SU-DHL-6 (cell line): ENCODE measurements at regions not wholly inside any gene's neighbourhood (a gene's known extent, or its start where the extent isn't known, plus 50 kb on each side); places are given as distances from the start of the nearest gene placed in this dataset.

Experiments used
- H2AFZ ChIP-seq: fragments of 200-600 bp; sonication (generic); 2 replicates; pipeline ENCODE4 v1.6.1; 2014; ENCODE audit warnings: low read depth, mild to moderate bottlenecking, moderate library complexity, mixed read lengths, antibody characterized with exemption, low read length; ENCODE audit not compliant: severe bottlenecking
- H3F3A ChIP-seq: fragments of 200-600 bp; shearing (Covaris generic); 2 replicates; pipeline ENCODE4 v1.6.0; 2016; ENCODE audit warnings: antibody characterized with exemption, mild to moderate bottlenecking; ENCODE audit not compliant: insufficient read depth
- H3K27ac ChIP-seq: fragments of 200-600 bp; sonication (generic); 2 replicates; pipeline ENCODE4 v1.5.1; 2016; ENCODE audit warnings: low read depth, mild to moderate bottlenecking, low read length, moderate library complexity, mixed read lengths
- H3K27me3 ChIP-seq: fragments of 200-600 bp; sonication (generic), shearing (Covaris generic); 2 replicates; pipeline ENCODE4 v1.6.0; 2014; ENCODE audit warnings: mild to moderate bottlenecking, low read length
- H3K36me3 ChIP-seq: fragments of 200-600 bp; sonication (generic); 2 replicates; pipeline ENCODE4 v1.6.1; 2014; ENCODE audit warnings: mild to moderate bottlenecking, low read length, mixed read lengths
- H3K4me2 ChIP-seq: fragments of 300-600, 200-600 bp; shearing (Covaris generic), sonication (generic); 2 replicates; pipeline ENCODE4 v1.6.0; 2014; ENCODE audit warnings: low read length, low read depth, mild to moderate bottlenecking; ENCODE audit not compliant: poor library complexity, severe bottlenecking
- H3K4me3 ChIP-seq: fragments of 200-600 bp; sonication (generic); 2 replicates; pipeline ENCODE4 v1.5.1; 2014; ENCODE audit warnings: antibody characterized with exemption, low read length, mild to moderate bottlenecking, mixed read lengths; ENCODE audit not compliant: insufficient read depth, poor library complexity, severe bottlenecking
- H3K79me2 ChIP-seq: fragments of 200-600 bp; sonication (generic); 2 replicates; pipeline ENCODE4 v1.6.1; 2014; ENCODE audit warnings: mild to moderate bottlenecking, low read length, moderate library complexity; ENCODE audit not compliant: insufficient read depth
- H3K9ac ChIP-seq: fragments of 200-600 bp; sonication (generic); 2 replicates; pipeline ENCODE4 v1.7.0; 2014; ENCODE audit warnings: mild to moderate bottlenecking, low read length
- H3K9me2 ChIP-seq: fragments of 200-600 bp; sonication (generic); replicated peaks from 2 replicates; pipeline ENCODE4 v1.6.1; 2014; ENCODE audit warnings: low read length; ENCODE audit not compliant: insufficient read depth
- H3K9me3 ChIP-seq: fragments of 200-600 bp; sonication (generic); 2 replicates; pipeline ENCODE4 v1.6.1; 2014; ENCODE audit warnings: low read length, mixed read lengths; ENCODE audit not compliant: insufficient read depth
- H4K20me1 ChIP-seq: fragments of 200-600 bp; sonication (generic); 2 replicates; pipeline ENCODE4 v1.6.1; 2014; ENCODE audit warnings: low read depth, mild to moderate bottlenecking, antibody characterized with exemption, low read length, moderate library complexity, mixed read lengths
- CTCF ChIP-seq: fragments of 200-600 bp; sonication (generic); IDR thresholded peaks from one replicate; pipeline ENCODE4 v1.5.1; 2017; ENCODE audit warnings: antibody characterized with exemption, mild to moderate bottlenecking, low read length, moderate library complexity; ENCODE audit not compliant: insufficient read depth, poor library complexity, severe bottlenecking
- EZH2phosphoT487 ChIP-seq: fragments of 200-600 bp; sonication (generic), shearing (Covaris generic); conservative IDR thresholded peaks from 2 replicates; pipeline ENCODE4 v1.6.1; 2018; ENCODE audit warnings: mild to moderate bottlenecking, antibody characterized with exemption, low read length, moderate library complexity, mixed read lengths

GRCh38 chr5:174328631-174329299 lies 283.3 kb downstream of the NSG2 start:
- no peaks in the 10 kb centered on the region for H3F3A ChIP-seq
- H3K4me3 ChIP-seq: no peak overlapping the region
- no peaks in the 10 kb centered on the region for H4K20me1 ChIP-seq
- H2AFZ ChIP-seq: no peak overlapping the region
- no peaks in the 10 kb centered on the region for H3K36me3 ChIP-seq
- no peak overlapping the region for H3K4me2 ChIP-seq
- no peak for TF ChIP-seq EZH2phosphoT487
- TF ChIP-seq CTCF: no peak
- H3K79me2 ChIP-seq: no peaks in the 10 kb centered on the region
- no peak overlapping the region for H3K9ac ChIP-seq
- no peaks in the 10 kb centered on the region for H3K9me3 ChIP-seq
- no peak overlapping the region for H3K27ac ChIP-seq
- no peaks in the 10 kb centered on the region for H3K27me3 ChIP-seq
- no peaks in the 10 kb centered on the region for H3K9me2 ChIP-seq

- Histone ChIP-seq H3K9me3 (no peaks in the 10 kb centered on the region), H4K20me1 (no peaks in the 10 kb centered on the region), H3F3A (no peaks in the 10 kb centered on the region), H3K4me3 (no peak overlapping the region), H3K36me3 (no peaks in the 10 kb centered on the region), H2AFZ (no peak overlapping the region), H3K4me2 (no peak overlapping the region), H3K9me2 (no peaks in the 10 kb centered on the region), H3K9ac (no peak overlapping the region), H3K79me2 (no peaks in the 10 kb centered on the region), H3K27me3 (no peaks in the 10 kb centered on the region), H3K27ac (no peak overlapping the region)
- TF ChIP-seq CTCF: no peak
- TF ChIP-seq EZH2phosphoT487: no peak
Observed at GRCh38 chr5:174329738-174330137, 284.2 kb downstream of the NSG2 start.

- Histone ChIP-seq H3K27ac (no peak overlapping the region), H4K20me1 (no peaks in the 10 kb centered on the region), H3K79me2 (no peaks in the 10 kb centered on the region), H3K4me2 (no peak overlapping the region), H2AFZ (no peak overlapping the region), H3K9me3 (no peaks in the 10 kb centered on the region), H3K9me2 (no peaks in the 10 kb centered on the region), H3K4me3 (no peak overlapping the region), H3K36me3 (no peaks in the 10 kb centered on the region), H3K27me3 (no peaks in the 10 kb centered on the region), H3K9ac (no peak overlapping the region), H3F3A (no peaks in the 10 kb centered on the region)
- TF ChIP-seq EZH2phosphoT487 (no peak), CTCF (no peak)
Observed at GRCh38 chr5:174335682-174336364, 290.3 kb downstream of the NSG2 start.
